ENCODE measurements at regions not wholly inside any gene's neighbourhood (a gene's known extent, or its start where the extent isn't known, plus 50 kb on each side); places are given as distances from the start of the nearest gene placed in this dataset.

- DNase-seq = no peak
- intact Hi-C loops (cut with DNase I) = no loop called here
- no peak for ATAC-seq (ENCODE audit: poor library complexity)
Measured at GRCh38 chr11:127269911-127270310, 269.3 kb upstream of the KIRREL3 start.

GRCh38 chr11:127268932-127269331 is 268.4 kb upstream of the KIRREL3 start:
- no peak for DNase-seq
- ATAC-seq (ENCODE audit: poor library complexity) = no peak
- intact Hi-C loops (cut with DNase I) = no loop called here

GRCh38 chr11:127268521-127268920 is 268.0 kb upstream of the KIRREL3 start:
- ATAC-seq (ENCODE audit: poor library complexity) = no peak
- no peak for DNase-seq
- intact Hi-C loops (cut with DNase I) = no loop called here

- intact Hi-C loops (cut with DNase I) = no loop called here
- ATAC-seq (ENCODE audit: poor library complexity) (no peak), DNase-seq (no peak)
Measured at GRCh38 chr11:127259102-127259501, 258.5 kb upstream of the KIRREL3 start.

GRCh38 chr11:127255209-127255608 is 254.6 kb upstream of the KIRREL3 start:
- ATAC-seq (ENCODE audit: poor library complexity) = no peak
- intact Hi-C loops (cut with DNase I) = no loop called here
- DNase-seq = no peak

- intact Hi-C loops (cut with DNase I) = no loop called here
- DNase-seq (no peak), ATAC-seq (ENCODE audit: poor library complexity) (peak; percentile 75)
Measured at GRCh38 chr11:127252321-127252720, 251.8 kb upstream of the KIRREL3 start.

- no peak for DNase-seq
- no peak for ATAC-seq (ENCODE audit: poor library complexity)
- intact Hi-C loops (cut with DNase I) = no loop called here
Measured at GRCh38 chr11:127249576-127249975, 249.0 kb upstream of the KIRREL3 start.

- intact Hi-C loops (cut with DNase I) = no loop called here
- DNase-seq = no peak
- ATAC-seq (ENCODE audit: poor library complexity) = no peak
Measured at GRCh38 chr11:127248476-127248875, 247.9 kb upstream of the KIRREL3 start.

- intact Hi-C loops (cut with DNase I) = no loop called here
- DNase-seq (no peak), ATAC-seq (ENCODE audit: poor library complexity) (no peak)
Measured at GRCh38 chr11:127247261-127247851, 246.8 kb upstream of the KIRREL3 start.

- no peak for DNase-seq
- ATAC-seq (ENCODE audit: poor library complexity) = no peak
- intact Hi-C loops (cut with DNase I) = no loop called here
Measured at GRCh38 chr11:127242676-127243075, 242.1 kb upstream of the KIRREL3 start.

- intact Hi-C loops (cut with DNase I) = no loop called here
- ATAC-seq (ENCODE audit: poor library complexity) (no peak), DNase-seq (no peak)
Measured at GRCh38 chr11:127238321-127238720, 237.8 kb upstream of the KIRREL3 start.

- ATAC-seq (ENCODE audit: poor library complexity) (no peak), DNase-seq (no peak)
- intact Hi-C loops (cut with DNase I) = no loop called here
Measured at GRCh38 chr11:127236776-127237175, 236.2 kb upstream of the KIRREL3 start.

GRCh38 chr11:127233998-127234397 is 233.4 kb upstream of the KIRREL3 start:
- DNase-seq (no peak), ATAC-seq (ENCODE audit: poor library complexity) (no peak)
- intact Hi-C loops (cut with DNase I) = no loop called here

- DNase-seq = no peak
- ATAC-seq (ENCODE audit: poor library complexity) = no peak
- intact Hi-C loops (cut with DNase I) = no loop called here
Measured at GRCh38 chr11:127230392-127230791, 229.8 kb upstream of the KIRREL3 start.

- DNase-seq (no peak), ATAC-seq (ENCODE audit: poor library complexity) (no peak)
- intact Hi-C loops (cut with DNase I) = no loop called here
Measured at GRCh38 chr11:127226949-127227348, 226.4 kb upstream of the KIRREL3 start.

GRCh38 chr11:127226380-127226779 is 225.8 kb upstream of the KIRREL3 start:
- intact Hi-C loops (cut with DNase I) = no loop called here
- DNase-seq (no peak), ATAC-seq (ENCODE audit: poor library complexity) (no peak)

GRCh38 chr11:127225619-127226018 is 225.0 kb upstream of the KIRREL3 start:
- intact Hi-C loops (cut with DNase I) = no loop called here
- ATAC-seq (ENCODE audit: poor library complexity) (no peak), DNase-seq (no peak)

- ATAC-seq (ENCODE audit: poor library complexity) (no peak), DNase-seq (no peak)
- intact Hi-C loops (cut with DNase I) = no loop called here
Measured at GRCh38 chr11:127224276-127224675, 223.7 kb upstream of the KIRREL3 start.

GRCh38 chr11:127223633-127224032 is 223.1 kb upstream of the KIRREL3 start:
- DNase-seq (no peak), ATAC-seq (ENCODE audit: poor library complexity) (no peak)
- intact Hi-C loops (cut with DNase I) = no loop called here

- intact Hi-C loops (cut with DNase I) = no loop called here
- DNase-seq (no peak), ATAC-seq (ENCODE audit: poor library complexity) (no peak)
Measured at GRCh38 chr11:127223026-127223425, 222.5 kb upstream of the KIRREL3 start.

GRCh38 chr11:127219704-127220103 is 219.1 kb upstream of the KIRREL3 start:
- no peak for ATAC-seq (ENCODE audit: poor library complexity)
- intact Hi-C loops (cut with DNase I) = no loop called here
- DNase-seq = no peak
